HG03439 (cell line): ENCODE measurements at regions not wholly inside any gene's neighbourhood (a gene's known extent, or its start where the extent isn't known, plus 50 kb on each side); places are given as distances from the start of the nearest gene placed in this dataset.

Experiments
- ATAC-seq: cut with Tn5 transposase; IDR thresholded peaks from one replicate; pipeline ENCODE4 v1.9.1; 2021; ENCODE audit warnings: mild to moderate bottlenecking, moderate library complexity; ENCODE audit not compliant: unreplicated experiment

GRCh38 chr1:213828867-213829266 lies 158.9 kb upstream of the PROX1 start:
- ATAC-seq = no peak

GRCh38 chr1:213829780-213830179 lies 158.0 kb upstream of the PROX1 start:
- no peak for ATAC-seq

- no peak for ATAC-seq
These were observed 157.4 kb upstream of the PROX1 start for GRCh38 chr1:213830371-213830770.

GRCh38 chr1:213840575-213840974 lies 147.2 kb upstream of the PROX1 start:
- no peak for ATAC-seq

GRCh38 chr1:213844632-213845031 lies 143.1 kb upstream of the PROX1 start:
- no peak for ATAC-seq

- no peak for ATAC-seq
These were observed 135.7 kb upstream of the PROX1 start for GRCh38 chr1:213852107-213852506.

- ATAC-seq = no peak
These were observed 129.2 kb upstream of the PROX1 start for GRCh38 chr1:213858581-213858980.

GRCh38 chr1:213861841-213862240 lies 125.9 kb upstream of the PROX1 start:
- ATAC-seq = no peak

GRCh38 chr1:213864091-213864490 lies 123.7 kb upstream of the PROX1 start:
- ATAC-seq = no peak

GRCh38 chr1:213868482-213868881 lies 119.3 kb upstream of the PROX1 start:
- no peak for ATAC-seq

- no peak for ATAC-seq
These were observed 116.6 kb upstream of the PROX1 start for GRCh38 chr1:213871179-213871578.

- ATAC-seq = no peak
These were observed 113.0 kb upstream of the PROX1 start for GRCh38 chr1:213874789-213875188.

GRCh38 chr1:213876531-213876930 lies 111.2 kb upstream of the PROX1 start:
- no peak for ATAC-seq

- no peak for ATAC-seq
These were observed 104.2 kb upstream of the PROX1 start for GRCh38 chr1:213883618-213884017.

- no peak for ATAC-seq
These were observed 103.4 kb upstream of the PROX1 start for GRCh38 chr1:213884402-213884801.

GRCh38 chr1:213884942-213885341 lies 102.8 kb upstream of the PROX1 start:
- no peak for ATAC-seq

GRCh38 chr1:213887842-213888241 lies 99.9 kb upstream of the PROX1 start:
- ATAC-seq = no peak

GRCh38 chr1:213891989-213892902 lies 95.5 kb upstream of the PROX1 start:
- ATAC-seq = no peak

GRCh38 chr1:213898684-213899083 lies 89.1 kb upstream of the PROX1 start:
- no peak for ATAC-seq

GRCh38 chr1:213899413-213899812 lies 88.4 kb upstream of the PROX1 start:
- no peak for ATAC-seq

- ATAC-seq = no peak
These were observed 82.4 kb upstream of the PROX1 start for GRCh38 chr1:213905344-213905743.

- no peak for ATAC-seq
These were observed 79.3 kb upstream of the PROX1 start for GRCh38 chr1:213908521-213908920.

- no peak for ATAC-seq
These were observed 73.4 kb upstream of the PROX1 start for GRCh38 chr1:213914392-213914791.
